ENCODE measurements at regions not wholly inside any gene's neighbourhood (a gene's known extent, or its start where the extent isn't known, plus 50 kb on each side); places are given as distances from the start of the nearest gene placed in this dataset.

DNA sequence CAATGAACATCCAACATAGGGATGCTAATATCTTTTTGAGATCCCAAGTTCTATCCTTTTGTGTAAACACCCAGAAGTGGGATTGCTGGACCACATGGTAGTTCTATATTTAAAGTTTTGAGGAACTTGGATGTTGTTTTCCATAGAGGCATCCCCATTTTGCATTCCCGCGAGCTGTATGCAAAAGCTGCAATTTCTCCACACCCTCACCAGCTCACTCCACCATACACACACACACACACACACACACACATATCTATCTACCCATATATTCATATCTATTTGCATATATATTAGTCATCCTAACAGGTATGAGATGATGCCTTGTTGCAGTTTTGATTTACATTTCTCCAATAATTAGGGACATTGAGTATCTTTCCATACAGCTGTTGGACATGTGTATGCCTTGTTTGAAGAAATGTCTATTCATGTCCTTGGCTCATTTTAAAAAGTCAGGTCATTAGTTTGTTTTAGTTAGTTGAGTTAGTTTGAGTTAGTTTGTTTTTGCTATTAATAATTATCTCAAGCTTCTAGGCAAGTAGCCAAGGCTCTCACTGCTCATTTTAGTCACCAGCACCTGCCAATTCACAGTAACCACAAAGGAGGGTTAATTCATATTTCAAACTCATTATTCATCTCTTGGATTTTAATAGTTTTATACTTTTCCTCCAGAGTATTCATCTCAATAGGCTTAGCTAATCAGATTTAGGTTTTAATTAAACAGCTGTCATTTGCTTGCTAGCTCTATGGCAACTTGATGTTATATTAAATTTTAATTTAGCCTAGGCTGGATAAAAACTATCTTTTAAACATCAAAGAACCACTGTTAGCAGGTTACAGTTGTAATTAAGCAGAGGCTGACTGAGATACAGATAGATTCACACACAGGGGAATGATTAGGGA, 1435.9 kb upstream of the TMEM132C start:
- DNase-seq = no peak

DNA sequence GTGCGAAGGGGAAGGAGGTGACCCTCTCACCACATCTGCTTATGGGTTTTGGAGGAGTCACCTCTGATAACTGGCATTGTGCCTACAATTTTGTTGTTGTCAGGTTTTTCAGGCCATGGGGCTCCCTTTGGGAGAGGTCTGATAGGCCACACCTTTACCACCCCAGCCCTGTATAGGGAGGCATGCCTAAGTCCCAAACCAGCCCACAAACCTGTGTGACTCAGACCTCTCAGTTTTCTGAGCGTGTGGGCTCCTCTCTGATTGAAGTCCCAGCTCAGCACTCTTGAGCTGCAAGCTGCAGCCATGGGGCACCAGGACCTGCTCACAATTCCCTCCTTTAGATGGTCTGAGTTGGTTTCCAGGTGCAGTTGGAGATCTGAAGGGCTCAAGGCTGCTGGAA, 1429.3 kb upstream of the TMEM132C start:
- DNase-seq = no peak

GRCh38 chr12:126843915-126844669, 1422.9 kb upstream of the TMEM132C start:
- no peak for DNase-seq

GRCh38 chr12:126847005-126847629, 1419.9 kb upstream of the TMEM132C start:
- no peak for DNase-seq

DNA sequence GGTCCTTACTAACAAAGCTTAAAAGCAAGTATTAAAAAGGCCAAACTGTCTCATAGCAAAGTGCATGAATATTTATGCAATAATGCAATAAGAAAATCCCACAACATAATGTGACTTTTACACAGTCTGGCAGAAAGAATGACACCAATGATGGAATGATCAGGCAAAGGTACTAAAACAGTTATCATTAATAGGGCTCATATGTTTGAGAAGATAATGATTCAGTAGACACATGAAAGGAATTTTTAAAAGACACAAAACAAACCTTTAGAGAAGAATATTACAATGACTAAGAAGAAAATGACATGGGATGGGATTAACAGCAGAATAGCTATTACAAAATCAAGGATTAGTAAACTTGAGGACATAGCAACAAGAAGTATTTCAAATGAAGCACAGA, 1411.2 kb upstream of the TMEM132C start:
- DNase-seq = no peak

DNA sequence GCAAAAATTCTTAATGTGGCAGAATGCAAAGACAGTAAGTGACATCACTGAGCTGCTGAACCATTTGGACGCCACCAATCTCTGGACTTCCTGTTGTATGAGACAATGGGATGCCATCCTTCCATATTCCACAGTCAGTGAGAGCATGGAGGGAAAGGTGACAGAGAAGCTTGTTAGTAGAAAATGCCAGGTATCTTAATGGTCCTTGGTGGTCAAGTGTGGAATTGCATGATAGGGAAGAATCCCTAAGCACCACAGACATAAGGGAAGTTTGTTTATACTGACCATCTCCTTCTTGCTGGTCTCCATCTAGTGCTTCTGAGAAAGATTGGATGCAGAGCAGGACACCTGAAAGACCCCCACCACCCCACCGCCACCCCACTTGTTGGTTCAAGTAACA, 1410.0 kb upstream of the TMEM132C start:
- no peak for DNase-seq

DNA sequence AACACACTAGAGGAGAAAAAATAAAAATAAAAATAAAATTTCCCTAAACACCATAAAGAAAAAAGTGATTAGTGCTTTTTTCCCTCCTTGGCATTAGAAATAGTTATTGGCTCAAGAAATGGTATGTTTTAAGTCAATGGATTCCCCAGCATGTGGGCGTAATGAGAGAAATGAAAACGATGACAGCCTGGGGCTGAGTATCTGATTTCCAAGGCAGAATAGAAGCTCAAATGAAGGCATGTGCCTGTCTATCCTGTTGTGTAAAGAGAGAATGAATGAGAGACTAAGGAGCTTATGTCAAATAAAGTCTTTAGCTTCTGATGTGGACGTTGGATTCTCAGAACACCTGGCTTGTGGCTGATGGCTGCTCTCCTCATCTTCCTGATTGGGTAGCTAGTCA, 1408.4 kb upstream of the TMEM132C start:
- DNase-seq = no peak

GRCh38 chr12:126860210-126860609, 1406.8 kb upstream of the TMEM132C start:
- no peak for DNase-seq

DNA sequence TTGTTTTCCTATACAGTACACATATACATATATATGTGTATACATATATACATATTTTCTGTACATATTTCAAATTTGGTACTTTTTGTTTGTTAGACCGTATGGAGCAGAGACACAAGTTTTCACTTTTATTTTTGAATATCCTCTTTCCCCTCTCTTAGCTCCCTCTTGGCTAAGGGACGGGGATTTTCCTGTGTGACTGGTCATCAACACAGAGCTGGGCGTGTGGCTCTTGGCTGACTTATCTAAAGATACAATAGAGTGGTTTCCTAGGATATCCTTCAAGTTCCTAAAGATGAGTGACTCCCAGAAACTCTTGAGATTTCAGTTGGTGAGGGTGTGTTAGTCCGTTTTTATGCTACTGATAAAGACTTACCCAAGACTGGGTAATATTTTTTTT, 1404.5 kb upstream of the TMEM132C start:
- DNase-seq = no peak

- DNase-seq = no peak
Observed at GRCh38 chr12:126869644-126870043, 1397.3 kb upstream of the TMEM132C start.

DNA sequence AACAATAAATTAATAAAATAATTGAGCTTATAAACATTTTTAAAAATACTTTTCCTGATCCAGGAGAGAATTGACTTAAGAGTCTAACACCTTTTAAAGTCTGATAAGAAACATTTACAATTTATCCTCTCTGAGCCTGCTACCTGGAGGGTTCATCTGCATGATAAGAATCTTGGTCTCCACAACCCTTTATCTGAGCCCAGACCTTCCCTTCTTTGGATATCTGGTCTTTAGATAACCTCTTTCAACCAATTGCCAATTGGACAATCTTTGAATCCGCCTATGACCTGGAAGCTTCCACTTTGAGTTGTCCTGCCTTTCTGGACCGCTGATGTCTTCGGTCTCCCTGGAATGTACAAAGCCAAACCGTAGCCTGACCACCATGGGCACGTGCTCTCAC, 1393.3 kb upstream of the TMEM132C start:
- no peak for DNase-seq

- peak; percentile 36 for DNase-seq
Observed at GRCh38 chr12:126874427-126875026, 1392.4 kb upstream of the TMEM132C start.

- DNase-seq = no peak
Observed at GRCh38 chr12:126879842-126880241, 1387.1 kb upstream of the TMEM132C start.

- no peak for DNase-seq
Observed at GRCh38 chr12:126883697-126884096, 1383.3 kb upstream of the TMEM132C start.

DNA sequence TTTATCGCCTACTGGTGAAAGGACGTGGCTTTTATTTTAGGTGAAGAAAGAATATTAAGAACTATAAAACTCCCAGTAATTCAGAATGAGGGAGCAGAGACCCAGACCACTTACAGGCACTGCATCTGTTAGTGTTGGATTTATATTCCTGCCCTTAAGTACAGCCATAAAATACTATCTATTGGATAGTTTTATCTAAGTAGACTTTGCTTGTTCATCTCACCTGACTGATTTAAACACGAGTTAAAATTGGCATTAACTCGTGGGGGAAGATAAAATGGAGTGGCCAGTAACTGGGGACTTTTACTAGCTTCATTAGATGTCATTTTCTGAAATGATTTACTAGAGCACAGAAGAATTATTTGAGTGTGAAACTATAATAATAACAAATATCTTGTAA, 1377.5 kb upstream of the TMEM132C start:
- no peak for DNase-seq

DNA sequence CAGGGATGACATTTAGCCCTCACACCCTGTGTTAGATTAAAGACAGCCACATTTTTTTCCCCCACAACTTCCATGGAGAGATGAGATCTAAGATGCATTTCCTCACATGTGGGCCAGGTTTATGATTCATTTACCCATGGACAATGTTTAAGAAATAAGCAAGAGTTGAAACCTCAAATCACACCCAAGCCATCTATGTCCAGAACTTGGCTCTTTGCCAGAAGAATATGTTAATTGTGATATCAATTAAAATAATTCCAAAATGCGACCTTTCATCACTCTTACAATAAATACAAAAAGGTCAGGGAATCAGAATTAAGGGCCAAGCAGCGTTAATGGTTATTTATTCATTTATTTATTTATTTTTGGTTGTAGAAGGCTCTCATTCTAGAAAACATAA, 1376.9 kb upstream of the TMEM132C start:
- no peak for DNase-seq

DNA sequence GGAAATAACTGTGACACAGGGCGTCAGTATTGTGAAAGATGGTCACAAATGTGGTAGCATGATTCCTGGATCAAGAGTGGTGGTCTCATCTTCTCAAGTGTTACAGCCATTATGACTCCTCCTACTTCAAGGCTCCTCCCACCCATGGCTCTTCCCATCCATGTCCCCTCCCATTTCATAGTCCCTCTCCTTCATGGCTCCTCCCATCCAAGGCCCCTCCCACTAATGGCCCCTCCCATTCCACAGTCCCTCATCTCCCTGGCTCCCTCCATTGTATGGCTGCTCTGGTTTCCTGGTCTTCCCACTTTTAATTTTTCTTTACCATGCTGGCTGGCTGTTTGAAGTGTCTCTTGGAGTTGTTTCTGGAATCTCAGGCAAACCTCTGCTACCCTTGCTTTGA, 1375.2 kb upstream of the TMEM132C start:
- DNase-seq = no peak

DNA sequence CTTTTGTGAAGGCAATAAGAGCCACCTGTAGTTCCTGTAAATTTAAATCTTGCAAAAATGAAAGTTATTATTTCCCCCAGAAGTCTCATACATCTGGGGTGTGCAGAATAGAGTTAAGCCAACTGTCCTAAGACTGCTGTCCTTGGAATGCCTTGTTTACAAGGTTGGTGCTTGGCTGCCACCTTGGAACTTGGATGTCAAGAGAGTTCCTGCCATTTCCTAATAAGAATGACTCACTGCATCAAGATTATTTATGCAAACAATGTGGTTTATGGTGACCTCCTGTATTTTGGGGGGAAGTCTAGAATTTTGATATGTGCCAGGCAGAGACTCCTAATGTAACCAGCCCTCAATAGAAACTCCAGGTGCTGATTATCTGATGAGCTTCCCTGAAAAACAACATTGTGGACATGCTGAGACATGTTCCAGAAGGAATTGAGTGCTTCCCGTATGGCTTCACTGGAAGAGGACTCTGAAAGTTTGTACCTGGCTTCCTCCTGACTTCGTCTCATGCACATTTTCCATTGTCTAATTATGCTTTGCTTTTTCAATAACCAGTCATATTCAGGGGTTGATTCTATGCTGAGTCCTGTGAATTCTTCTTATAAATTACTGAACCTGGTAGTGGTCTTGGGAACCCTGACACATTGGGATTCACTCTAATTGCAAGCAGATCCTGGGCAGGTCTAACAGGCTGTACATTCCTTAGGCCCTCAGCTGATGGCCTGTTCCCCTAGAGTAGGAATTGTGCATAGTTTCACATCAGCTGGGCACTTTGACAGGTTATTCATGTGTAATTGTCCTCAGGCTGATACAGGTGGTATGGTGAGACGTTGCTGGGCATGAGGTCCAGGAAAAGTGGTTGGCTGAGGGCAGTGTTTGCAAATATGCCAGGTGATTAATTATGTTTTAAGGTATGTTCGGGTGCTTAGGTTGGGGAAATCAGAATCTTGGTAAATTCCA, 1370.7 kb upstream of the TMEM132C start:
- DNase-seq = no peak

DNA sequence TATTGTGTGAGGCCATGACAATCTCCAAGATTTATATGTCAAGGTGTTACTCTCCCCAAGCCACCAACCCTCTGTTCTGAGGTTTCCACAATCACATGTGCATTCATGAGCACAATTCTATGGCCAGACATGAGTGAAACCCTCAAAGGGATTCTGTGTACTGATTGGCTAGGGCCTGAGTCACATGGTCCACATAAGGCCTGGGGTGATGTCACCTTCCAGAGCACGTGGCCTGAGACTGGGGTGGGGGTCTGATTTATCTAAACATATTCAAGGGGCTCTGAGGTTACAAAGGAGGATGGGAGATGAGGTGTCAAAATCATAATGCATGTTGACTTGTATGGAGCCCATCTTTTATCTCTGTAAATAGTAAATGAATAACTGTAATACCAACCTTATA, 1369.9 kb upstream of the TMEM132C start:
- DNase-seq = no peak

GRCh38 chr12:126897778-126898177, 1369.2 kb upstream of the TMEM132C start:
- no peak for DNase-seq

- no peak for DNase-seq
Observed at GRCh38 chr12:126898562-126898961, 1368.4 kb upstream of the TMEM132C start.
